HL-60 (cell line): ENCODE measurements at regions not wholly inside any gene's neighbourhood (a gene's known extent, or its start where the extent isn't known, plus 50 kb on each side); places are given as distances from the start of the nearest gene placed in this dataset.

Experiments used
- CTCF ChIP-seq: IDR thresholded peaks from one replicate; pipeline ENCODE4 v1.5.1; 2011; ENCODE audit warnings: low read length, control low read depth, inconsistent platforms; ENCODE audit not compliant: insufficient read depth
- POLR2AphosphoS5 ChIP-seq: IDR thresholded peaks from 2 replicates; pipeline ENCODE4 v1.6.1; 2012; ENCODE audit warnings: low read depth
- REST ChIP-seq: IDR thresholded peaks from 2 replicates; pipeline ENCODE4 v1.6.1; 2012; ENCODE audit warnings: low read depth; ENCODE audit not compliant: insufficient replicate concordance

- TF ChIP-seq CTCF (no peak), REST (no peak), POLR2AphosphoS5 (no peak)
Measured at GRCh38 chr1:189627427-189627826, 850.2 kb downstream of the BRINP3 start.
